Endothelial cell of hepatic sinusoid (primary cell): ENCODE measurements at regions not wholly inside any gene's neighbourhood (a gene's known extent, or its start where the extent isn't known, plus 50 kb on each side); places are given as distances from the start of the nearest gene placed in this dataset.

ENCODE experiments used
- in situ Hi-C: cut with HindIII; loops from 2 replicates; pipeline ENCODE4 v1.10.0; 2017; ENCODE audit warnings: low sequenced_read_pairs

DNA sequence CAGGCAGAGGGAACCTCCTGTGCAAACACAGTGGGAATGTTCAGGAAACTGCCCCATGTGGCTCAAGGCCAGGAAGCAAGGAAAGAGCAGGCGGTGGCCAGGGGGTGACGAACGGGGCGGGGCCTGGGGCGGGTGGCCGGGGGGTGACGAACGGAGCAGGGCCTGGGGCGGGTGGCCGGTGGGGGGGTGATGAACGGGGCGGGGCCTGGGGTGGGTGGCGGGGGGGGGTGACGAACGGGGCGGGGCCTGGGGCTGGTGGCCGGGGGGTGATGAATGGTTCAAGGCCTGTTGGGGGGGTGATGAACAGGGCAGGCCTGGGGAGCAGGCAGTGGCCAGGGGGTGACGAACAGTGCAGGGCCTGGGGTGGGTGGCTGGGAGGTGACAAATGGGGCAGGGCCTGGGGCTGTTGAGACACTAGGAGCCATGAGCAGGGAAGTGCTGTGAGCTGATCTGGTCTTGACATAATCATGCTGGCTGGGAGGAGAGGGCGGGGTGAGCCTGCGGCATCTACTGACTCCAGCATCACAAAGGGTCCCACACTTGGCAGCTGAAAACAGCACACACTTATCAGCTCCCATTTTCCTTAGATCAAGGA, 62.7 kb upstream of the FBRSL1 start:
- in situ Hi-C loops = loop anchor here (25.0 kb wide), 1 partner anchor 185 kb away; the partner anchor contains the start of genes LRCOL1 and P2RX2

DNA sequence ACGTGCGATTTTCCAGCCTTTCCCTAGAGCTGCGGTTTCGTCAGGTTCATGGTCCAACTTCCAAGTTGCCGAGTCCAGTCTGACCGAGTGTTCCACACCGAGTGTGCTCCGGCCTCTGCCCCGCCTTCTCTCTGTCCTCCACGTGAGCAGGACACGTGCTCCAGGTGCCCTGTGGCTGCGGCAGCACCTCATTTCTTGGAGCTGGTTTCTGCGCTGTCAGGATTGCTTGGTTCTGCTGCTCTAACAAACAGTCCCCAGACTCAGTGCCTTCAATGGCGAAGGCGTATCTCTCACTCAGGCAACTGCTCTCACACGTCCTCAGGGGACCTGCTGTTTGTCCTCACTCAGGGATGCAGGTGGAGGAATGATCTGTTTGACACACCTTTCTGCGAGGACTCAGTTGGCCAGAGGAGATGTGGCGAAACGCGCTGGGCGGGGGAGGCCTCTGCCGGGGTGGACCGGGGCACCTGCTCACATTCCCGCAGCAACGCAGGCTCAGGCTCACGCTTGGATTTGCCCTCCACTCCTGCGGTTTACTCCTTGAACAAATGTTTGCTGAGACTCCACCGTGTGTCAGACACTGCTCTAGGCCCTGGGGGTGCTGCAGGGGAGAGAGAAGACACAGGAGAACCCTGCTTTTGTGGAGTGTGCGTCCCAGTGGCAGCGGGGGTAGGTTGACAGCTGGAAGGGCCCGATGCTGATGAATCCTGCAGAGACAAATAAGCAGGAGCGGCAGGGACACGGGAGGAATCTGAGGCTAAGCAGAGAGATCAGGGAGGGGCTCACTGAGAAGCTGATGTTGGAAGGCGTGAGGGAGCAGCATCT, 63.4 kb upstream of the FBRSL1 start:
- in situ Hi-C loops = loop anchor here (25.0 kb wide), 1 partner anchor 186 kb away; the partner anchor contains the start of genes LRCOL1 and P2RX2

DNA sequence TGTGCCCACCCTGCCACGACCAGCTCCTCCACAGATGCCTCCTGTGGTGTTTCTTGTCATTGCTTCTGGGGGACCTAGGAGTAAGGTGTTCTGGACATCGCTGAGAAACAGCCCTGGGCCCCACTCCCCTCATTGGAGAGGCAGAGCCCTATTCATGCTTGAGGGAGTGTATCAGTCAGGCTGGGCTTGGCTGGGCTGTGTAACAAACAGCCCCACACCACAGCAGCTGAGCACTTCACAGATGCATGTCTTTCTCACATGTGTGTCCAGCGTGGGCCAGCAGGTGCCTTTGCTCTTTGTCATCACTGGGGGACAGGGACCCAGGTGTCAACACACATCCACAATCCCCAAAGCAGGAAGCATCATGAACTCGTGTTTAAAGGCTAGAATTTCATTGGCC, 65.1 kb upstream of the FBRSL1 start:
- in situ Hi-C loops = loop anchor here (25.0 kb wide), 1 partner anchor 187 kb away; the partner anchor contains the start of genes LRCOL1 and P2RX2

DNA sequence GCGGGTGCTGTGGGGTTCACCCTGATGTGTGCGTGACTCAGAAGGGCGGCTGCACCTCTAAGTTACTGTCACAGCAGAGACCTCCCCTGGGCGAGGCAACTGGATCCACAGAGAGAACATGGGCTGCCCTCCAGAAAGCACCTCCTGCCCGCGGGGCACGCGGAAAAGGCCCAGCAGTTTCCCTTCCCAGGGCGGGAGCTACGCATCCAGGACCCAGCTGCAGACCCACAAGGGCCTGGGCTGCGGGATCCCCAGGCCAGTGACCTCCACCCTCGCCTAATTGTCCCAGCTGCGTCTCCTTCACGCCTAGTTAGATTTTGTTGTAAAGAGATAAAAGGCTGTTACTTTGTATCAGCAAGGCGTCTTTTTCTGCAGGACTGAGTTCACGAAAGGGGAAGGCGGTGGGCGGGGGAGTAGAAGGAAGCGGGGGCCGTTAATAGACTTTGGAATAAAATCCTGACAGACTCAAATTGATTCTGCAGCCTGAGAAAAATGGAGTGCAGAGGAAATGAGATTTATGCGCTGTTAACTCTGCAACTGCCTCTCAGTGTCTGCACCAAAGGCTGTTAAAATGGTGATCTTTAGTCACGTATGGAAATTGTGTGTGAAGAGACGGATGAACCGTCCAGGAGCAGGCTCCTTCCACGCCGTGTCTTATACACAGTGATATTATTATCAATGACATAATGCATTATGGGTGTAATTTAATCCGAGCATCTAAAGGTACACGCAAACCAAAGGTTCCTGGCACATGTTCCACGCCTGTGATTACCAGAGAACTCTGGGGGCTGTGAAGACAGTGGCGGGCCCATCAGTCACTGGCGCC, 65.9 kb upstream of the FBRSL1 start:
- in situ Hi-C loops = no loop called here

GRCh38 chr12:132423251-132423819, 66.6 kb upstream of the FBRSL1 start:
- in situ Hi-C loops = no loop called here

GRCh38 chr12:132422381-132423043, 67.4 kb upstream of the FBRSL1 start:
- in situ Hi-C loops = no loop called here

DNA sequence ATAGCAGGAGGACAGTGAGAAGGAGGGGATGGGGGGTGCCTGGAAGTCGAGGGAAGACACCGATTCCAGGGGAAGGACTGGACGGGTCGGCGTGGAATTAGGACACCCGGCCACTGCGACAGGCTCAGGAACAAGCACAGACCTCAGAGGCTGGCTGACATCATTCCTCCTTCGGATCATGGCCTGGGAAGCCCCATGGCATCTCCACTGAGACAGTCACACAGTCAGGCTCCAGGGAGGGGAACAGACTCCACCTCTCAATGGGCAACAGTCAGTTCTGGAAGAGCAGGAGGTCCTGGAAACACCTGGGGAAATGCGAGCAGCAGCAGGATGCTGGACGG, 67.9 kb upstream of the FBRSL1 start:
- in situ Hi-C loops = no loop called here

DNA sequence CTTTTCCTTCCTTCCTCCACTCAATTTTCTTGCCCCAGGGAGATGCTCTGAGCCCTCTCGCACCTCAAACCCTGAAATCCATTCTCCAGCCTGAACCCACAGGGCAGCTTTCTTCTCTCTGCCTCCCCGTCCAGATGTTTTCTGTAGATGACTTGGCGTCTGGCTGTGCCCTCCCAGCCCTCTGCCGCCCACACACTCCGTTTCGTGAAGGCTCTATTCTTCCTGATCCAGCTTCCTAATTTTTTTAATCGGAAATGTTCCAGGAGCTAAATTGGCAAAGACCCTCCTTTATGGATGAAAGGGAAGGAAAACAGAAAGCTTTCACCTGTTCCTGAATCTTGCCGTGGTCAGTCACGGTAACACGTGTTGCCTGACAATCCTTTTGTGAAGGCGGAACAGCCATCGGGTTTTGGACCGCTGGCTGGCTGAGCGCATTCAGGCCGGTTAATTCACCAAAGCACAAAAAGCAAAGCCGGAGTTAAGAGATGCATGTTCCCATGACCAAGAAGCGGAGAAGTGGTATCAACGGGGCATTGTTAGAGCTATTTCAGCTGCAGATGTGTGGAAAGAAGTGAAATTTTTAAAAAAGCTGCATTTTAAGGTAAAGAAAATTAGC, 70.2 kb upstream of the FBRSL1 start:
- in situ Hi-C loops = no loop called here

- in situ Hi-C loops = no loop called here
Observed at GRCh38 chr12:132418393-132418925, 71.5 kb upstream of the FBRSL1 start.

GRCh38 chr12:132417741-132418140, 72.2 kb upstream of the FBRSL1 start:
- in situ Hi-C loops = no loop called here

DNA sequence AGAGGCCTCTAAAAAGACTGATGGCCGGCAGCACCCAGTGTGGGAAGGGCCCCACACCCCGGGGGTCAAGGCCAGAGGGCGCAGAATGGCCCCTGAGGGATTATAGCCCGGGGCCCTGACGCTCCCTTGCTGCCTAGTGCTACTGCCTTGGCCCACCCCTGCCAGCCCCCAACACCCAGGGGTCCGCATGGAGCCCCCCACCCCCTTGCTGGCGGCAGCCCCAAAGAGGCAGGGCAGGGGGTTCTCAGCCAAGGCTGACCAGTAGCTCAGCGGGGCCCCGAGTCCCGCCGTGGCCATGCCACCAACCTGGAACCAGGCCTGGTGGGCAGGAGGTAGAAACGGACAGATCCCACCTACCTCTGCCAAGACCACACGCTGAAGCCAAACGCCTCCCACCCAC, 73.1 kb upstream of the FBRSL1 start:
- in situ Hi-C loops = no loop called here

DNA sequence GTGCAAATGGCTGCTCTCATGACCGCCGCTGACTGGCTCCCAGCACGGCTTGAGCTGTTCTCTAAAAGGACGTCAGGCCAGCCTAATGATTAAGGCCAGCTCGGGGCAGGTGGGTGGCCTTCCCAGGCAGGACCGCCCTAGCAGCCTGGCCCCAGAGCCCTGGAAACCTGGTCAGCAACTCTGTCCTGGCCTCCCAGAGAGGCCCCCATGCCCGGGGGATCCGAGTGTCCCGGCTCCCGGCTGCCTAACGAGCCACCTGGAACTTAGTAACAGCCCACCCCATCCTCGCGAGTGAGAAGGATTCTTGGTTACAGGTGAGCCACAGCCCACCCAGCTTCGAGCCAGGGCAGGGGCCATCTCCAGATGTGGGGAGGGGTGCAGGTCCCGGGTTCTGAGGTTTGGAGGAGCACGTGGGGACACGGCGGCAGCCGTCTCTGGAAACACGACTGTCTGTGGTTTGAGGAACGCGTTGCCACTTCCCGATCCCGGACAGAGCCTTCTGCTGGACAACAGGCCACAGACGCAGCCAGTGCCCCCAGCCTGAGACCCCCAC, 73.8 kb upstream of the FBRSL1 start:
- in situ Hi-C loops = no loop called here

DNA sequence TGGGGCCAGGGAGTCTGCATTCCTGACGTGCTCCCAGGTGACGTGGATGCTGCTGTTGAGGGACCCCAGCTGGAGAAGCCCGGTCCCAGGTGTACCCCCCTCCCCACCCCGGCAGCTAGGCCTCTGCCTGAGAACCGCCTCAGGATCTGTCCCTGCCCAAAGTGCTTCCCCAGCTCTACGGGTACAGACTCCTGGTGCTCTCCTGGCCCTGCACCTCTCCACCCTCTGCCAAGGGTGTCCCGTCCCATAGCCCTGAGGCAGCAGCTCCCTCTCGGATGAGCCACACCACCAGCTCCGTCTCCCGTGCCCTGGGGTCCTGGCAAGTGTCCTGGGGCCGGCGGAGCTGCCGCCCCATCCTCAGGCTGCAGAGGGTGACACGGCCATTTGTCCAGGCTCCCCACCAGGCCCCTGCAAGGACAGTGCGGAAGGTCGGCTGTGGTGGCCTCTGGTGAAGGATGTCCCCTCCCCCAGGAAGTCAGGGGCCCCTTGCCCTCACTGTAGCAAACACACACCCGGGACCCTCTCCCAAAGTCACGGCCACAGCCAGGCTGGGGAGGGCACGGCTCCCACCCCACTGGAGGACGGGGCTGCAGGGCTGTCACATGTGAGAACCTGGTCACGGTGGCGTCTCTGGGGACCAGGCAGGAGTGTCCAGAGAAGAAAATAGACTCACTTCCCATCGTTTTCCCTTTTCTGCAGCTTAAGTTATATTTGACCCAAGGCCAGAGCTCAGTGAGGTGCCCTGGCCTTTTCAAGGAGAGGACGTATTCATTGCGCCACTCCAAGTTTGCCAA, 74.4 kb upstream of the FBRSL1 start:
- in situ Hi-C loops = no loop called here

GRCh38 chr12:132414634-132415326, 75.2 kb upstream of the FBRSL1 start:
- in situ Hi-C loops = no loop called here

DNA sequence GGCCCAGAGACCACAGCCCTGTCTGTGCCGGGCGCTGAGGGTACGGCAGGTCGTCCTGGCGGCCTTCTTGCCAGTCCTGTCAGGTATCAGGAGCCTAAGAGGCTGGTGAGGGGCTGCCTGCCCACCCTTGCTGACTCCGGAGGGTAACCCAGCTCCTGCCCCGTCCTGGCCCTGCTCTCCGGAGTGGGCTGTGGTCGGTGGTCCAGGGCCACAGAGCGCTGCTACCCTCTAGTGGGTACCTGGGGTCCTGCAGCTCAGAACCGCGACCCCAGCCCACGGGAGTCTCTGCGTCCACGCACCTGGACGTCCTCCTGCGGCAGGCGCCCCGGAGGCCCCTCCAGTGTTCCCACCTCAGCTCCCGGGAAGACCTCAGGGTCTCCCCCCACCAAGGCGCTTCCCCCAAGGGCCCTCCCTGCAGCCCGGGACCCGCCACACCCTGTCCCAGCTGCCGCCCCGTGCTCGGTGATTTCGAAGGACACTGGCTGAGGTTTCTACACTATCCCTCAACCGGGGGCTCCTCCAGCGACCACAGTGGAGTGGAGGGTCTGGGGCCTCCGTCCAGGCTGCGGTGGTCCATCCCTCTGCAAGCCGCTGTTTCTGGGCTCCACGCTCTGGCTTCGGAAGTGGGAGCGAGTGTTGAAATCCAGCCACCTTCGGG, 75.9 kb upstream of the FBRSL1 start:
- in situ Hi-C loops = no loop called here

- in situ Hi-C loops = no loop called here
Observed at GRCh38 chr12:132411457-132411856, 78.5 kb upstream of the FBRSL1 start.

DNA sequence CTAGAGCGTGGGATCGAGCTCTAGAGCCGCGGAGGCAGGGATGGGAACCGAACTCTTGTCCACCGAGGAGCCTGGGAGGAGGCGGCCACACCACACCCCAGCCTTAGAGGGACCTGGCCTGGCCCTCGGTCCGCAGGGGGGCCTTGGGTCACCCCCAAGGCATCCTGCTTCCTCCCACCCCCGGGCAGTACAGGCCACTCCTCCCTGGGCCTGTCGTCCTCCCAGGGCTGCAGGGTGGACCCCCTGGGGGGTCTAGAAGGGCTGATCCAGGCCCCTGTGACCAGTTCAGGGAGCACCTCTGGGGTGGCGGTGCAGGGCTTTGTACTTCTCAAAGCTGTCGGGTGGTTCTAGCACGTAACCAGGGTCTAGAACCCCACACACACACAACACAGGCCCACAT, 79.1 kb upstream of the FBRSL1 start:
- in situ Hi-C loops = no loop called here

DNA sequence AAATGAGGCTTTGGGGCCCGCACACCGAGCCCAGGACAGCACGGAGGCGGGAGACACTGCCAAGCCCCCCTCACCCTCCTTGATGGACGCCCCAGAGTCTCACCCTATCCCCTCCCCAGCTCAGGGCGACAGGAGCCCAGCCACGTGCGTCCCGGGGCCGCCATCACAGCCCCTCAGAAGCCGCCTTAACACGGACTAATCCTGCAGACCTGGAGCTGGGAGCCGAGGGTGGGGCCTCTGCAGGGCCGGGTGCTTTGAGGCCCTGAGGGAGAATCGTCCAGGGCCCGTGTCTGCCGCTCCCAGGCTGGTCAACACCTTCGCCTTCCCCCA, 79.7 kb upstream of the FBRSL1 start:
- in situ Hi-C loops = no loop called here
